Suppressor macrophage treated with lipopolysaccharide for 1 hour (primary cell): ENCODE measurements at regions not wholly inside any gene's neighbourhood (a gene's known extent, or its start where the extent isn't known, plus 50 kb on each side); places are given as distances from the start of the nearest gene placed in this dataset.
"Not testable (repeated sequence)": the region's sequence is repeated elsewhere in the genome, so short reads cannot be mapped to it uniquely, and the experiment has no call there.

Experiments
- DNase-seq, 3 donors: peaks; one replicate each; pipeline ENCODE4 v3.0.0-alpha.2; 2020 to 2022

DNA sequence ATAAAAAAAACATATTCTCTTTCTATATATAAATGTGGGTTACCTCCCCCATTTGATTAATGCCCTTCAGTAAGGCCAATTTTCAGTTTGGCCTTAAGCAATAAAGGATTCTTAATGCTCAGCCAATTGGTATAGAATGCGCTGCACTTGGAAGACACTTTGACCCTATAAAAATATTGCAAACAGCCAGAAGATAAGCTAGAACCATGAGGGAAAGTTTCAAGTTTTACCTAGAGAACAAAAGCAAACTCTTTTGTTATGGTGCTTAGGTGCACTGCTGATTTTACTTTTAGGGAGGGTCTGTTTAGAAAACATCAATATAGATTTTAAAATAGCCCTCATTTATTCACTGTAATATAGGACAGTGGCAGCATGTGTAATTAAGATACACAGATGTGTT is 251.6 kb upstream of the SLC16A7 start:
- DNase-seq = no peak

DNA sequence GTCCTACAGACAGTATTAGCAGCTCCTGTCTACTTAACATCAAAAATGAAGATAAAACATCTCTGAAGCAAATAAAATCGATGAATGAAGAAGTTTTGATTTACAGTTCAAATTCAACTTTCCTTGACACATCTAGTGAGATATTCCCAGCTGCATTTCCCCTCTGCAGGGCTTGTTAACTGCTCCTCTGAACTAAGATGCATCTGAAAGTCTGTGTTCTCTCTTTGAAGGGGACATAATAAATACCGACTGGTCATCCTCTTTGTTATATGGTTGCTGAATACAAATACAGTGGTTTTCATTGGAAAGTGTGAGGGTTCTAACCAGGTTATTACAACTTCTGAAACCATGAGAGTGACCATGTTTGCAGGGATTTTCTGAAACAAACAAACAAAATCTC is 266.4 kb upstream of the SLC16A7 start:
- no peak for DNase-seq

DNA sequence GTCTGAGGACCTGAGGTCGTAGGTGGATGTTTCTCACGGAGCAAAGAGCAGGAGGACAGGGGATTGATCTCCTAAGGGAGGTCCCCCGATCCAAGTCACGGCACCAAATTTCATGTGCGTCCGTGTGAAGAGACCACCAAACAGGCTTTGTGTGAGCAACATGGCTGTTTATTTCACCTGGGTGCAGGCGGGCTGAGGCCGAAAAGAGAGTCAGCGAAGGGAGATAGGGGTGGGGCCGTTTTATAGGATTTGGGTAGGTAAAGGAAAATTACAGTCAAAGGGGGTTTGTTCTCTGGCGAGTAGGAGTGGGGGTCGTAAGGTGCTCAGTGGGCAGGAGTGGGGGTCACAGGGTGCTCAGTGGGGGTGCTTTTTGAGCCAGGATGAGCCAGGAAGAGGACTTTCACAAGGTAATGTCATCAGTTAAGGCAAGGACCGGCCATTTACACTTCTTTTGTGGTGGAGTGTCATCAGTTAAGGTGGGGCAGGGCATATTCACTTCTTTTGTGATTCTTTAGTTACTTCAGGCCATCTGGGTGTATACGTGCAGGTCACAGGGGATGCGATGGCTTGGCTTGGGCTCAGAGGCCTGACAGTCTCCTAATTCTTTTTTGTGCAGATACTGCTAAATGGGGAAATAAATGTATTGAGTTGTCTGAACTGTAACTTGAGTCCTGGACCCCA is 267.3 kb upstream of the SLC16A7 start:
- not testable (repeated sequence) for DNase-seq

DNA sequence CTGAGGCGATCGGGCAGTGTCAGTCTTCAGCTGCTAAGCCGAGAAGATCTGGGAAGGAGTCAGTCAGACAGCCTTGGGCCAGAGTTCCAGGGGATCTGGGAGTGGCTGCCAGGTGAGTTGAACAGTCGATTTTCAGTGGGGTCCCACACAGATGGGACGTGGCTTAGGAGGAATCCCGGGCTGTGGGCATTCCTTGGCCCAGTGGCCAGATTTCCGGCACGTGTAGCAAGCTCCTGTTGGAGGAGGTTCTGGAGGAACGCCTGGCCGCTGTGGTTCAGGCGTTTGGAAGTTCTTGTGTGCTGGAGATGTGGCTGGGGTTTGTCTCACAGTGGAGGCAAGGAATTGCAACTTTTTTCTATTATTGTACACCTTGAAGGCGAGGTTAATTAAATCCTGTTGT is 269.4 kb upstream of the SLC16A7 start:
- DNase-seq = not testable (repeated sequence)

DNA sequence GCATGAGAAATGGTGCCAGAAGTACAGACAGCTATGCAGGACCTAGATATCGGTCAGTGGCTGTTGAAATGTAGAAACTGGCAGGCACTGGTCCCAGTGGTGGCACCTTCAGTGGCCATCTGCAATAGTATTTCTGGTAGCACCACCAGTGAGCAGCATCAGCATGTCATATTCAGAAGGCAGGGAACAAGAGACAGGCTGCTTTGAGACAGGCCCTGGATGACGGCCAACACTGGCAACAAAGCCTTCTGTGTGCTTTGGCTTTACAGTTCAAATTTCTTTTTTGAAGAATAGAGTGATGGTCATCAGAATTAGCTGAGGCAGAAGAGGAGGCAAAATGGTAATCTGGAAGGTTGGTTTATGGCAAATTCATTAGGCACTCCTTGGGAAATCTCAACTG is 273.4 kb upstream of the SLC16A7 start:
- no peak for DNase-seq

DNA sequence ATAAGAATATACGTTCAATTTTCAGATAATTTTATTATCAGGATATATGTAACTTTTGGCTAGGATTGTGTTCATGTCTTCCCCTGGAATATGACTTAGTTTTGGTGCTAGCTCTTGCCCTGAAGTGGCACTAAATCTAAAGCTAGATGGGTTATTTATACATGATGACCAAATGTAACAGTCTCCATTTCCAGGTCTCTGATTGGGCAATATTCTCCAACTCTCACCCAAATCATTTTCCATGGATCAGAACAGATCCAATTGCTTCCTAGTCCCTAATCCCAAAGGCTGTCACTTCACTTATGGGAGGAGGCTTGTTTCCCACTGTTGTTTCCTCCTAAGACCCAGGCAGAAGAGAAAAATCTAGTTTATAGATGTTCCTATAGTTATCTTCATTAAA is 274.6 kb upstream of the SLC16A7 start:
- DNase-seq = no peak

DNA sequence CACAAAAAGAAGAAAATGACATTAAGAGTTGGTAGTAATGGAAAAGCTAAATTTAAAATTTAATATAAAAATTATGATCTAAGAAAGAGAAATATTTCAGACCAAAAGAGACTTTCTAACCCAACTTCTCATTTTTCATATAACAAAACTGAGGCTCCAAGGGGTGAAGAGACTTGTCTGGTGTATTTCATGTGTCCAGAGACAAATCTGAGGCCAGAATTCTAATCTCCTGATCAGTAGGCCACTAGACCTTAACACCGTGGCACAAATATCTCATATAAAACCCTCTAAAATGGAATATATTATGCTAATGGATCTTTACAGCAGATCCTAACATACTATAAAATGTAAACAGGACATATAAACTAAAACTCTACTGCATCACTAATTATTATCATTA is 275.7 kb upstream of the SLC16A7 start:
- DNase-seq = no peak

DNA sequence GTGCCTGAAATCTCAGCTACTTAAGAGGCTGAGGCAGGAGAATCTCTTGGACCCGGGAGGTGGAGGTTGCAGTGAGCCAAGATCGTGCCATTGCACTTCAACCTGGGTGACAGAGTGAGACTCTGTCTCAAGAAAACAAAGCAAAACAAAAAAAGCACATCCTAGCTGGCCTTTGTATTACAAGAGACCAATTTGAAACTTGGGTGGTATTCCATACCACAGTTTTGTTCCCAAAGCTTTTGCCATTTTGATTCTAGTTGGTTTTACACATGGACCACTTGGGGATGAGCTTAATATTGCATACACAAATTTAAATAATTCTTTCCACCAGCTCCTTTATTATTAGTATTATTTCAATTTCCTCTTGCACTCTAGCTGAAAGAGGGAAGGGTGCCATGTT is 276.9 kb upstream of the SLC16A7 start:
- no peak for DNase-seq

DNA sequence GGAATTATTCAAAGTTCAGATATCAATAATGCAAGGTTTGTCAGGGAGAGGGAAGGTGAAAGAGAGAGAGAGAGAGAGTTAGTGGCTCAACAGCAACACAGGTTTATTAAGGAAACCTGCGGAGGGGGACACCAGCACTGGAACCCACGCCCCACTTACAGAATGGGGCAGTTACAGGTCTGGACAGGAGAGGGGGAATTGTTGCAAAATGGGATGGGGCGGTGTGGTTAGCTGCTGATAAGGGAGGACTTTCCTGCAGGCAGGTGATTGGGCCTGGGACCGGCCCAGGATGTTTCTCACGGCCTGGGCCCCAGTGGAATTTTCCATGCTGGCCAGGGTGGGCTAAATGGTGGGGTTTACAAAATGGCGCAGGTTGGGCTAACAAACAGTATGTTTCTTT is 278.2 kb upstream of the SLC16A7 start:
- DNase-seq = no peak

DNA sequence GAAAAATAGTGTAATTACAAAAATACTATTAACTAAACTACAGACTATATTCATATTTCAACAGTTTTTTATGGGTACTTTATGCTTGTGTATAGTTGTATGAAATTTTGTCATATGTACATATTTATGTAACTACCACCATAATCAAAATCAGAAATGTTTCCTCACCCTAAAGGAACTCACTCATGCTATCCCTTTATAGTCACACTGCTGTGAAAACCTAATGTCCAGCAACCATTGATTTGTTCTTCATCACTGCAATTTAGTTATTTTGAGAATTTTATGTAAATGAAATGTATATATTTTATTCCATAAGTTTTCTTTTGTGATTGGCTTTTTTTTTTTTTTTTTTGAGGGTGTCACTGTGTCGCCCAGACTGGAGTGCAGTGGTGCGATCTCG is 278.9 kb upstream of the SLC16A7 start:
- no peak for DNase-seq

DNA sequence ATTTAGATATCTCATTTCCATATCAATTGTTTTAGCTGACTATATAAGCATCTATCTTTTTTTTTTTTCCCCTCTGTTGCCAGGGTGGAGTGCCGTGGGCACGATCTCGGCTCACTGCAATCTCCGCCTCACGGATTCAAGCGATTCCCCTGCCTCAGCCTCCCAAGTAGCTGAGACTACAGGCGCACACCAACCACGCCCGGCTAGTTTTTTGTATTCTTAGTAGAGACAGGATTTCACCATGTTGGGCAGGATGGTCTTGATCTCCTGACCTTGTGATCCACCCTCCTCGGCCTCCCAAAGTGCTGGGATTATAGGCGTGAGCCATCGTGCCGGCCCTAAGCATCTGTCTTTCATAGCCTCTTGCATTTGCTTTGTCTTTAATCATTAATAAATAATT is 279.5 kb upstream of the SLC16A7 start:
- not testable (repeated sequence) for DNase-seq

DNA sequence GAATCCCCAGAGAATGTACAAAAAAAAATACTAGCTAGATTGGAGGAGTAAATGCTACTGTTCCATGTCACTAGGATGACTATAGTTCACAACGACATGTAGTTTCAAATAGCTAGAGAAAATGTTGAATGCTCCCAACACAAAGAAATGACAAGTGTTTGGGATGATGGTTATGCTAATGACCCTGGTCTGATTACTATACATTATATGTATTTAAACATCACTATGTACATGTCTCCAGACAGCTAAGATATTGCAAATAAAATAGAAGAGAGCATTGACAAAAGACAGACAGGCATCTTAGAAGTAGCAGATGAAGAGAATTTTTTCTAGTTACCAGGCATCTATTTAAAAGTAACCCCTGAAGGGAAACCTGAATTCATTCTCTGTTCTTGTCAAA is 281.6 kb upstream of the SLC16A7 start:
- no peak for DNase-seq

DNA sequence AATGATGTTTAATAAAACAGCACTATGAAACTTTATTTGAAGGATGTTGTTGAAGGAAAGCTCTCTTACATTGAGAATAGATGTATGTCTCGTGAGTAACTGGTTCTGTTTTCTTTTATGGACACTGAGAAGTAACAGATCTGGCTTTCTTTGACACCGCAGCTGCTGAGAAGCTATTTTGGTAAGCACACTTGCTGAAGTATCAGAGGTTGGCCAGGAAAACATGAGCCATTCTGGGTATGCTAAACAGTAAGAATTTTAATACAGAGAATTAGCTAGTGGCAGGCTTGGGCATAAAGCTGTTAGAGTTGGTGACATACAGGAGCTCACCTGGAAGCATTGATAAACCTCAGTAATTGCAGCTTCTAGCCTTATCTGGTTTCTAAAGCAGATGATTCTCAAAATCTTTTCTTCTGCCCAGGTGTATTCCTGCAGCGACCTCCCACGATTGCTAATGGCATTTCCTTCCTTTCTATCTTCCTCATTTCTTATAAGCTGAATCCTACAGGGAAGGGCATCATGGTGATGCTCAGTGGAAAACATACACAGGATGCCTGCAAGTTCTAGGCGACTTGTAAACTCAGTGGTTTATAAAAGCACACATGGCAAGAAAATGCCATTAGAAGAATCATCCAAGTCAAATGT is 291.6 kb upstream of the SLC16A7 start:
- no peak for DNase-seq

DNA sequence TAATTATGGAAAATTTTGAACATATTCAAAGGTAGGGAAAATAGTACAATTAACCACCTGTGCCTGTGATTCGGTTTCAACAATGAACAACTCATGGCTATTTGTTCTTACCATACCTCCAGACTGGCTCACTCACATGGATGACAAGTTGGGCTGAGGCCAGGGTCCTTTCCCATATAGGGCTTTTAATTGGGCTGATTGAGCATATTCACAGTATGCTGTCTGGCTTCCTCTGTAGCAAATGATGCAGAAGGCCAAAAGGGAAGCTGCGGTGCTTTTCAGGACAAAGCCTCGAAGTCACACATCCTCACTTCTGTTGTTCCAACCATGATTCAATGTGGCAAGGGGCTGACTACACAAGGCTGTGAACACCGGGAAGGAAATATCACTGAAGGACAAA is 297.5 kb upstream of the SLC16A7 start:
- DNase-seq = no peak

DNA sequence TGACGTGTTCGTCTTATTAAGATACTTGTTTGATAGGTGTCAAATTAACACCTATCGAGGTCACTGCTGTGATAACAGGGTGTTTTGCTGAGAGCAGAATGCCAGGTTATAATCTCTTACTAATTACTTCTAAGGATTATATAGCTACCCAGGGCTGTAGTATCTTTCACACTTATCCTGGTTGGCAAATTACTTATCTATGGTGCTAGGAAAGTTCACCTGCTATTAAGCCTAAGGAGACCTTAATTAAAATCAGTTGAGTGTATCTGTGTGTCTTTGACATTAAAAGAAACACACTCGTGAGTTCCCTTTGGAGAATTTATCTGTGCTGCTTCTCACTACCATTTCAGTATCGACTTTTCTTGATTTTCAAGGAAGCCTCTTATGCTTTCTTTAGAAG is 301.6 kb upstream of the SLC16A7 start:
- no peak for DNase-seq

DNA sequence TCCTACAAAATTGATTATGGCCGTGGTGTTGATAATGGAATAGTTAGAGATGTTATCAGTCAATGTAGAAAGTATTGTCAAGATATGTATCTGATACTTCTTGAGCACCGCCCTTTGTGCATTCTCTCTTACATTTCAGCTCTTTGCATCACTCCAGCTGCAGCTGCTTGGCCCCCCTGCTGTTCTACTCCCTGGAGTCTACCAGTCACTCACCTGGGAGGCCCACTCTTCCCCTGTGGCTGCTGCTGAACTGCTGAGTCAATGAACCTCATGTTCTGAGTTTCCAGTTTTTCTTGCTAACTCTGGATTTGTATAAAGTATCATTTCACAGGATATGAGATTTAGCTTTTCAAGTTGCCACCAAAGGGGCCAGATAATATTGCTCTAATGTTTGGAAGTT is 312.8 kb upstream of the SLC16A7 start:
- DNase-seq = no peak

DNA sequence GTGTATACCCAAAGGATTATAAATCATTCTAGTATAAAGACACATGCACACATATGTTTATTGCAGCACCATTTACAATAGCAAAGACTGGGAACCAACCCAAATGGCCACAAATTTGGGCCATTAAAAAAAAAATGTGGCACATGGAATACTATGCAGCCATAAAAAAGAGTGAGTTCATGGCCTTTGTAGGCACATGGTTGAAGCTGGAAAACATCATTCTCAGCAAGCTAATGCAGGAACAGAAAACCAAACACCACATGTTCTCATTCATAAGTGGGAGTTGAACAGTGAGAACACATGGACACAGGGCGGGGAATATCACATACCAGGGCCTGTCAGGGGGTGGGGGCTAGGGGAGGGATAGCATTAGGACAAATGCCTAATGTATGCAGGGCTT is 322.3 kb upstream of the SLC16A7 start:
- not testable (repeated sequence) for DNase-seq

DNA sequence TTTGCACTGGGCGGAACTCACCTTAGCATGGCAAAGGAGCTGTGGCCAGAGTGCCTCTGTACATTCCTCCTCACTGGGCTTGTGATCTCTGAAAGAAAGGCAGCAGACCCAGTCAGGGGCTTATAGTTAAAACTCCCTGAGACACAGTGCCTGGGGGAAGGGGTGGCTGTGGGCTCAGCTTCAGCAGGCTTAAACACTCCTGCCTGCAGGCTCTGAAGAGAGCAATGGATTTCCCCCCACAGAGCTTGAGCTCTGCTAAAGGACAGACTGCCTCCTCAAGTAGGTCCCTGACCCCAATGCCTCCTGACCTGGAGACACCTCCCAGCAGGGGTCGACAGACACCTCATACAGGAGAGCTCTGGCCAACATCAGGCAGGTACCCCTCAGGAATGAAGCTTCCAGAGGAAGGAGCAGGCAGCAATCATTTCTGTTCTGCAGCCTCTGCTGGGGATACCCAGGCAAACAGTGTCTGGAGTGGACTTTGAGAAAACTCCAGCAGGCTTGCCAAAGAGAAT is 327.5 kb upstream of the SLC16A7 start:
- no peak for DNase-seq

DNA sequence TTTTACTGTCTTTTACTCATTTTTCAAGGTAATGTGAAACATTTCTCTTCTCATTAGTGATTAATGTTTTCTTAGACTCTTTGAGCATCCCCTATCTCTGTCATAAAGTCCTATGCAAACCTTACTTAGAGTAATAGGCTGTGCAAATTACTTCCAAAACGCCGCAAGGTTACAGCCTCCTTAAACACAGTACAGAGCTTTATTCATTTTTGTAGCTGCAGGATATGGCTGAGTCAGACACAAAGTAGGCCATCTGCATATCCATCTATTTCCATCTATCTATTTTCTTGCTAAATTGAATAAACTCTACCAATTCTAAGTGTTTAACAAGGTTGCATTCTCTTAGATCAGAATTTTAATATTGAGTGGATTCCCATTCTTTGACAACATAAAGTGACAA is 335.6 kb upstream of the SLC16A7 start:
- no peak for DNase-seq

DNA sequence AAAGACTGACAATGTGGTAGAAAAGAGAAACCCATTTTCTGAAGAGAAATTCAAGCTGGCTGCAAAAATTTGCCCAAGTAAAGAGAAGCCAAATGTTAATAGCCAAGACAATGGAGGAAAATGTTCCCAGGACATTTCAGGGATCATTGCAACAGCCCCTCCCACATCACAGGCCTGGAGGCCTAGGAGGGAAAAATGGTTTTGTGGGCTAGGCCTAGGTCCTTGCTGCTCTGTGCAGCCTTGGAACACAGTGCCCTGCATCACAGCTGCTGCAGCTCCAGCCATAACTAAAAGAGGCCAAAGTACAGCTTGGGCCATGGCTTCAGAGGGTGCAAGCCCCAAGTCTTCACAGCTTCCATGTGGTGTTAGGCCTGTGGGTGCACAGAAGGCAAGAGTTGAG is 332.4 kb upstream of the LRIG3 start:
- no peak for DNase-seq

DNA sequence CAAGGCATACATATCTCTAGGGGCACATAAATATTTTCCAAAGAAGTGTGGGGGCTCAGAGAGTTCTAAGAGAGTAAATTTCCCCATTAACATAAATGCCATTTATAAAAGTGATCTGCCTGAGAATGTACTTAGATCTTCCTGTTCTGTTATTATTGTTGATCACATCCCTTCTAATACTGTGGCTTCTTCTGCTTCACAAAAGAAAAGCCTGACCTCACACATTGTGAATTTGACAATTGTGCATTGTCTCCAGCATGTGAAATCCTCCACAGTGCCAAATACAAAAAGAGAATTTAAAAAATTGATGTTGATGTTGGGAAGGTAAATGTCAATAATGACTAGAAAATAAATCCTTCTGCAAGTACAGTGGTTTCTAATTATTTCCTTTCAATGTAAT is 330.5 kb upstream of the LRIG3 start:
- no peak for DNase-seq

DNA sequence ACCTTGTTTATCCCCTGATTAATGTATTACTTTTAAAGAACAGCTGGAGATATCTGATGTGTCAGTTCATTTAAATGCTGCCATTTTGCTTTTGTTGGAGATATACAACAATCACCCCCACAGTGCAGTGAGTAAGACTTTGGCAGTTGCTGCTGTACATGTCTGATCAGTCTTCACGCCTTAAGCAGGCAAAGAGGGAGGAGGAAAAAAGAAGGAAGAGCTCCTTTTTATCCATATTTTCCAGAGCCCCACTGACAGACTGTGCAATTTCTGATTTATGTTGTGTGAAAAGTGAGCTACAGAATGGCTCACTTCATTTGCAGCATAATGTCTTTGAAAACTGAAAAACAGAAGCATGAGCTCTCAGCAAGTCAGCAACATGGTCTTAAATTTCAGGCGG is 319.7 kb upstream of the LRIG3 start:
- DNase-seq = no peak

DNA sequence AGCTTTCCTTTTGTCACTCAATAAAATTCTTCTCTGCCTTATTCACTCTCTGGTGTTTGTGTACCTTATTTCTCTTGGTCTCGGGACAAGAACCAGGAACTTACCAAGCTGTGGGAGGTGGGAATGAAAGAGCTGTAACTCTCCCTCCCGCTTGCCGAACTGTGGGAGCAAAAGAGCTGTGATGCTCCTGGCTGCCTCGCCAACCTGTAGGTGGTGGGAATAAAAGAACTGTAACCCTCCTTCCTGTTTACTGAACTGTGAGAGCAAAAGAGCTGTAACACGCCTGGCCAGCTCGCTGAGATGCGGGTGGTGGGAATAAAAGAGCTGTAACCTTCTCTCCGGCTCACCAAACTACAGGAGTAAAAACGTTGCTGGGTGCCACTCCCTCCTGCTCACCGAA is 314.1 kb upstream of the LRIG3 start:
- no peak for DNase-seq

DNA sequence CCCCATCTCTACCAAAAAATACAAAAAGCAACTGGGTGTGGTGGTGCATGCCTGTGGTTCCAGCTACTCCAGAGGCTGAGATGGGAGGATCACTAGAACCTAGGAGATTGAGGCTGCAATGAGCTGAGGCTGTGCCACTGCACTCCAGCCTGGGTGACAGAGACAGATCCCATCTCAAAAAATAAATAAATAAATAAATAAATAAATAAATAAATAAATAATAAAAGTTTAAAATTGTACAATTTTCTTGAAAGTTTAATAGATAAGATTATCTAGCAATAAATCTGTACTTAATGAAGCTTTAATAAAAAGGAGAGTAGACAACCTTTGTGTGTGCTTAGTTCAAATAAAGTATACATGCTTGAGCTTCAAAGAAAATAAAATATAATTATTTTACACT is 310.0 kb upstream of the LRIG3 start:
- no peak for DNase-seq

DNA sequence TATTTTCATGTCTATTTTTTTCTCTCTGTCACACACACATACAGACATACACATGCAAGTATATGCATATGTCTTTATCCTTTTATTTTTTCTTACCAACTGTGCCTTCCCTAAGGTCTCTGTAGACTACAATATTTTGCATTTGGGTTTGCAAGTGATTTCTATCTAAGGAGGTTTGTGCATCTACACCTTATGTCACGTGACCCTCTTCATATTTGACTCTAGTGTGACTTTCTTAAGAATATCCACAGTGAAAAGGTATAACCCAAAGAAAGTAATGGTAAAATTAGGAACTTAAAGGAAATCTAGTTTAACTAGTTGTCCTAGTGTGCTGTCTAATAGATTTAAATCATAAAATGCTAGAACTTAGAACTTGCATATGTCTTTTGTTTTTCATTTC is 298.8 kb upstream of the LRIG3 start:
- no peak for DNase-seq
